Transverse colon (tissue), 4 donors: ENCODE measurements at regions not wholly inside any gene's neighbourhood (a gene's known extent, or its start where the extent isn't known, plus 50 kb on each side); places are given as distances from the start of the nearest gene placed in this dataset.
"Not testable (repeated sequence)": the region's sequence is repeated elsewhere in the genome, so short reads cannot be mapped to it uniquely, and the experiment has no call there.

Source experiments
- DNase-seq: peaks from one replicate; pipeline ENCODE4 v3.0.0-alpha.2; 2019
- H3K27ac ChIP-seq, 4 donors: fragments of 200-600 bp; sonication (generic); 2 replicates each; pipeline ENCODE4 v1.5.1; 2016 to 2018; ENCODE audit warnings: inconsistent platforms in 4 of 4
- H3K27me3 ChIP-seq: fragments of 200-600 bp; sonication (generic); 2 replicates; pipeline ENCODE4 v1.5.1; 2017; ENCODE audit warnings: inconsistent platforms
- H3K36me3 ChIP-seq, 4 donors: fragments of 200-600 bp; sonication (generic); 2 replicates each; pipeline ENCODE4 v1.5.1; 2017 to 2019; ENCODE audit warnings: inconsistent platforms in 4 of 4
- H3K4me1 ChIP-seq, 4 donors: fragments of 200-600 bp; sonication (generic); 2 replicates each; pipeline ENCODE4 v1.5.1; 2017 to 2020; ENCODE audit warnings: inconsistent platforms in 4 of 4
- H3K4me3 ChIP-seq, 4 donors: fragments of 200-600 bp; sonication (generic); 1 replicate in 1 of 4; 2 replicates in 3 of 4; pipeline versions ENCODE4 v1.5.1 to v1.6.1; 2017 to 2019; ENCODE audit warnings: inconsistent platforms in 4 of 4
- H3K9me3 ChIP-seq, 2 donors: fragments of 200-600 bp; sonication (generic); 2 replicates each; pipeline ENCODE4 v1.5.1; 2017 to 2019; ENCODE audit warnings: inconsistent platforms in 2 of 2
- EP300 ChIP-seq: sonication (generic); formaldehyde crosslinking; IDR thresholded peaks from one replicate; pipeline ENCODE4 v1.6.1; 2017; ENCODE audit warnings: antibody characterized with exemption, low read depth
- POLR2A ChIP-seq: fragments of 450-650 bp; IDR thresholded peaks from one replicate; pipeline ENCODE4 v1.6.1; 2016; ENCODE audit warnings: antibody characterized with exemption, mild to moderate bottlenecking, moderate library complexity
- POLR2AphosphoS5 ChIP-seq, 3 donors: sonication (generic); formaldehyde crosslinking; IDR thresholded peaks; one replicate each; pipeline ENCODE4 v1.6.1; 2016; ENCODE audit warnings: antibody characterized with exemption in 3 of 3
- WGBS, 2 donors: methylation state at CpG; one replicate each; pipeline ENCODE4 v1.1.5; 2018; ENCODE audit warnings: low coverage in 1 of 2; 5-methylcytosine and 5-hydroxymethylcytosine counted together
- in situ Hi-C, 4 donors: fragments of 200-750 bp; cut with MboI; loops; one replicate each; pipeline versions ENCODE4 v1.15.0 to v1.15.1; 2017; ENCODE audit warnings: low sequenced_read_pairs in 3 of 4, low pct_ligation_motif_present in 1 of 4, low pct_unique_long_range_greater_than_20kb in 1 of 4
- intact Hi-C: fragments of 100-400 bp; cut with DNase I; formaldehyde crosslinking; loops from one replicate; pipeline ENCODE4 v1.15.1; 2023; ENCODE audit warnings: low total_unique reads
- TF ChIP-seq, protein P1 (sequence below), 5 experiments: fragments of 200-600 bp in 3 of 5; fragments of 450-650 bp in 2 of 5; sonication (generic) in 3 of 5; IDR thresholded peaks; 1 replicate in 2 of 5; 2 replicates in 3 of 5; pipeline ENCODE4 v1.5.1; 2016 to 2017; ENCODE audit warnings: antibody characterized with exemption in 5 of 5, inconsistent platforms in 3 of 5, mild to moderate bottlenecking in 2 of 5, moderate library complexity in 1 of 5

GRCh38 chr2:88950010-88950409, 258.5 kb downstream of the RPIA start:
- no peaks in the 10 kb centered on the region for H3K9me3 ChIP-seq
- H3K27ac ChIP-seq = no peak overlapping the region
- H3K4me1 ChIP-seq = no peaks in the 10 kb centered on the region
- DNase-seq = no peak
- no peak overlapping the region for H3K4me3 ChIP-seq
- intact Hi-C loops (no loop called here), in situ Hi-C loops (no loop called here)
- TF ChIP-seq POLR2A = no peak
- H3K27me3 ChIP-seq = no peaks in the 10 kb centered on the region
- H3K36me3 ChIP-seq = no peaks in the 10 kb centered on the region
- WGBS, 2 donors = 87 to 100% methylated on average over 1 to 2 of the region's 2 CpGs

DNA sequence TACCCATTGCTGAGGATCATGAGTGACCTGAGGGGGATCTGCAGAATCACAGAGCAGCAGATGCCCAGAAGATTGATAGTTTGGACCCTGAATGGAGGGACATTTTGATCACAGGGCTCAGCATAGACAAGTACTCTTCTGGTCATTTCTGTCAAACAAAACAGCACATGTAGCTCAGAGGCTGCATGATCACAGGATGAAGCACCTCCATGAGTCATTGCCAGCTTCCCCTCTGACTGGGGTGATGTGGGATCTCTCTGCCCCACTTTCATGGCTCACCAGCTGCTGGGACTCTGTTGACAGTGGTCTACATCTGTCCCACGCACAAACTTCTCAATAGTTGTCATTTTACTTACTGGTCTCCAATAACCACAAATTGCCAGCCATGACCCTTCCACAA, 264.1 kb downstream of the RPIA start:
- in situ Hi-C loops = no loop called here
- no peaks in the 10 kb centered on the region for H3K9me3 ChIP-seq
- no peaks in the 10 kb centered on the region for H3K36me3 ChIP-seq
- TF ChIP-seq, protein P1, sequence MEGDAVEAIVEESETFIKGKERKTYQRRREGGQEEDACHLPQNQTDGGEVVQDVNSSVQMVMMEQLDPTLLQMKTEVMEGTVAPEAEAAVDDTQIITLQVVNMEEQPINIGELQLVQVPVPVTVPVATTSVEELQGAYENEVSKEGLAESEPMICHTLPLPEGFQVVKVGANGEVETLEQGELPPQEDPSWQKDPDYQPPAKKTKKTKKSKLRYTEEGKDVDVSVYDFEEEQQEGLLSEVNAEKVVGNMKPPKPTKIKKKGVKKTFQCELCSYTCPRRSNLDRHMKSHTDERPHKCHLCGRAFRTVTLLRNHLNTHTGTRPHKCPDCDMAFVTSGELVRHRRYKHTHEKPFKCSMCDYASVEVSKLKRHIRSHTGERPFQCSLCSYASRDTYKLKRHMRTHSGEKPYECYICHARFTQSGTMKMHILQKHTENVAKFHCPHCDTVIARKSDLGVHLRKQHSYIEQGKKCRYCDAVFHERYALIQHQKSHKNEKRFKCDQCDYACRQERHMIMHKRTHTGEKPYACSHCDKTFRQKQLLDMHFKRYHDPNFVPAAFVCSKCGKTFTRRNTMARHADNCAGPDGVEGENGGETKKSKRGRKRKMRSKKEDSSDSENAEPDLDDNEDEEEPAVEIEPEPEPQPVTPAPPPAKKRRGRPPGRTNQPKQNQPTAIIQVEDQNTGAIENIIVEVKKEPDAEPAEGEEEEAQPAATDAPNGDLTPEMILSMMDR (IDR thresholded peaks at IDR 0.05) = no peak
- TF ChIP-seq POLR2AphosphoS5 (IDR thresholded peaks at IDR 0.05) (no peak), POLR2A (no peak), EP300 (no peak)
- no peaks in the 10 kb centered on the region for H3K27me3 ChIP-seq
- no peak overlapping the region for H3K27ac ChIP-seq
- no peaks in the 10 kb centered on the region for H3K4me1 ChIP-seq
- intact Hi-C loops = no loop called here
- H3K4me3 ChIP-seq = no peak overlapping the region
- no peak for DNase-seq
- 72% methylated on average over 1 of the region's 1 CpG; no CpG with 5 or more reads in 1 of the 2 donors for WGBS, 2 donors

DNA sequence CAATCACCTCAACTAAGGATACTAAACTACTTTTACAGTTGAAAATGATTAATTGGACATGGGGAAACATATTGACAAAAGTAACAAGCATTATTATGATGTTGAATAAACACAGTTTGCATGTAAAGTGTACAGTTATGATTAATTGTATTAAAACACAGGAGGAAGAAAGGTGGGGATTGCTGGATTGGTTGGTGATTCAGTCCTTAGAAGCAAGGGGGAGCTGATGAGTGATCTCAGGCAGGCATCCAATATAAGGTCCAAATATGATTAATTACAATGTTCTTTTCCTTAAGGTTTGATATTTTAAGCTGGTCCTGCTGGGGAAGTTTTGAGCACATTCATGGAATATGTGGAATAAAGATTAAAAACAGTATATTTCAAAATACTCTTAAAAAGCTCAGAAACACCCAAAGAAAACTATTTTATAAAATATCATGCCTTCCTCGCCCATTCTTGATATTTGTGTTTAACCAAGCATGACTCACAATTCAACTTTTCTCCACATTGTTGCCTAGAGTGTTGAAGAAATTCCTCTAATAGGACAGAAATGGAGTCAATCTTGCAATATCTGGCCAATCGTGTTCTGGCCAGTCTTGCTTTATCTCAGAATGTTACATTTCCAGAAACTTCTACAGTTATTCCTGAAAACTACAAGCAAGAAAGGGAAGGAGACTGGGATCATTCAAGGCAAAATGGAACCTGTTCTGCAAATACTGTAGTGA, 268.2 kb downstream of the RPIA start:
- in situ Hi-C loops = no loop called here
- 72 to 89% methylated on average over 2 of the region's 2 CpGs for WGBS, 2 donors
- Histone ChIP-seq H3K27ac (no peak overlapping the region), H3K4me1 (no peaks in the 10 kb centered on the region), H3K36me3 (no peaks in the 10 kb centered on the region), H3K27me3 (no peaks in the 10 kb centered on the region), H3K9me3 (no peaks in the 10 kb centered on the region), H3K4me3 (no peak overlapping the region)
- TF ChIP-seq POLR2A (no peak), POLR2AphosphoS5 (IDR thresholded peaks at IDR 0.05) (no peak), EP300 (no peak)
- TF ChIP-seq, protein P1 (IDR thresholded peaks at IDR 0.05) = no peak
- DNase-seq = no peak
- intact Hi-C loops = no loop called here

DNA sequence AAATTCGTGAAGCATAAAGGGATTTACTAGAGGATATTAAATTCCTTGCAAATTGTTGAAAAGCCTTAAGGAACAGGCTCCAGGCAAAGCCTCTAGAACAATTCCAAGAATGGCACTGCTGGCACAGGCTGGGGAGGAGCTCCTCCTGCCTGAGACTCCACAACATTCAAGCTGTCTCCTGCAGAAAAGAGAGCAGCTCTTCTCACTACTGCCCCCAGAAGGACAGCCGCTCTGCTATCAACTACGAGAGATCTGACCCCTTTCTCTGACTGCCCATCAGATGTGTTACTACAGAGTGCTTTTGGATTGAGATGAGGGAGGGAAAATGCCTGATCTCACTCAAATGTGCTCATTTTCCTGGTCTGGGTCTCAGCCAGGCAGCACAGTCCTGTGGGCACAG, 269.9 kb downstream of the RPIA start:
- H3K4me1 ChIP-seq, H3K9me3 ChIP-seq, intact Hi-C loops, H3K4me3 ChIP-seq, DNase-seq, H3K27me3 ChIP-seq, H3K36me3 ChIP-seq, H3K27ac ChIP-seq, in situ Hi-C loops: not testable (repeated sequence)
- 33 to 45% methylated on average over 1 to 3 of the region's 3 CpGs for WGBS, 2 donors

DNA sequence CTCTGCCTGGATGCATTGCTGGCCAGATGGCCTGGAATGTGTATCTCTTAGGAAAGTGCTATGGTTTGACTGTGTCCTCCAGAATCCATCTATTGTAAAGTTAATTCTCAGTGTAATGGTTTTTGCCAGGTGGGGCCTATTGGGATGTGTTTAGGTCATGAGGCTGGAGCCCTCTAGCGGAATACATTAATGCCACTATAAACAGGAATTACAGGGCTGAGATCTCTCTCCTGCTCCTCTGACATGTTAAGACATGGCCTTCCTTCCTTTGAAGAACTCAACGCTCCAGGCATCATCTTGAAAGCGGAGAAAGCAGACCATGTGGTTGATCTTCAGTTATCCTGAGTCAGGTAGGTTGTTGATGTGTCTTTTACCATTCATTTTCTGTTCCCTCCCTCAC, 276.4 kb downstream of the RPIA start:
- no peaks in the 10 kb centered on the region for H3K9me3 ChIP-seq
- WGBS, 2 donors = 72% methylated on average over 3 of the region's 3 CpGs; no CpG with 5 or more reads in 1 of the 2 donors
- intact Hi-C loops (no loop called here), in situ Hi-C loops (no loop called here)
- H3K27me3 ChIP-seq = no peaks in the 10 kb centered on the region
- DNase-seq = no peak
- no peak overlapping the region for H3K27ac ChIP-seq
- H3K4me1 ChIP-seq = no peaks in the 10 kb centered on the region
- H3K4me3 ChIP-seq = no peak overlapping the region
- TF ChIP-seq, protein P1 (IDR thresholded peaks at IDR 0.05) = no peak
- TF ChIP-seq POLR2AphosphoS5 (IDR thresholded peaks at IDR 0.05) (no peak), EP300 (no peak), POLR2A (no peak)
- H3K36me3 ChIP-seq = no peaks in the 10 kb centered on the region

GRCh38 chr2:88978011-88978410, 286.5 kb downstream of the RPIA start:
- in situ Hi-C loops = not testable (repeated sequence)
- 40 to 56% methylated on average over 1 to 2 of the region's 2 CpGs for WGBS, 2 donors

DNA sequence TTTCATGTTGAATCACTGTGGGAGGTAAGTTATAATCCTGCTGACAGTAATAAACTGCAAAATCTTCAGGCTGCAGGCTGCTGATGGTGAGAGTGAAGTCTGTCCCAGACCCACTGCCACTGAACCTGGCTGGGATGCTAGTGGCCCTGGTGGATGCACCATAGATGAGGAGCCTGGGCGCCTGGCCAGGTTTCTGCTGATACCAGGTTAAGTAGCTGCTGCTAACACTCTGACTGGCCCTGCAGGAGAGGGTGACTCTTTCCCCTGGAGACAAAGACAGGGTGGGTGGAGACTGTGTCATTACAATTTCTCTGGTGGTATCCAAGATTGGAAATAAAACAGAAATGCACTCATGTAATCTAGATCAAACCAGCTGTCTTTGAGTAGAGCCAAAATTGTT, 287.0 kb downstream of the RPIA start:
- in situ Hi-C loops, H3K36me3 ChIP-seq, DNase-seq, H3K4me1 ChIP-seq, H3K27me3 ChIP-seq, H3K9me3 ChIP-seq, H3K4me3 ChIP-seq, intact Hi-C loops, H3K27ac ChIP-seq: not testable (repeated sequence)
- WGBS, 2 donors = 100% methylated on average over 1 of the region's 1 CpG; no CpG with 5 or more reads in 1 of the 2 donors

More at GRCh38 chr2:88978011-88978410, 286.5 kb downstream of the RPIA start:
- DNase-seq, H3K4me1 ChIP-seq, intact Hi-C loops, H3K9me3 ChIP-seq, H3K27me3 ChIP-seq, H3K36me3 ChIP-seq, H3K27ac ChIP-seq, H3K4me3 ChIP-seq: not testable (repeated sequence)

- DNase-seq, H3K9me3 ChIP-seq, intact Hi-C loops, H3K27ac ChIP-seq, H3K4me1 ChIP-seq, H3K36me3 ChIP-seq, H3K4me3 ChIP-seq, in situ Hi-C loops, H3K27me3 ChIP-seq: not testable (repeated sequence)
- 75% methylated on average over 2 of the region's 2 CpGs; no CpG with 5 or more reads in 1 of the 2 donors for WGBS, 2 donors
Observed at GRCh38 chr2:88984079-88984478, 292.6 kb downstream of the RPIA start.
